Choroid plexus epithelial cell (primary cell): ENCODE measurements at regions not wholly inside any gene's neighbourhood (a gene's known extent, or its start where the extent isn't known, plus 50 kb on each side); places are given as distances from the start of the nearest gene placed in this dataset.

Source experiments
- DNase-seq: peaks from one replicate; pipeline ENCODE4 v3.0.0-alpha.2; 2010; ENCODE audit warnings: low read depth
- H3K4me3 ChIP-seq: 2 replicates; pipeline ENCODE4 v1.5.1; 2011; ENCODE audit warnings: low read depth, mild to moderate bottlenecking, control low read depth, low read length, moderate library complexity
- TF ChIP-seq, protein P1 (sequence below): conservative IDR thresholded peaks from 2 replicates; pipeline ENCODE4 v1.5.1; 2011; ENCODE audit warnings: low read depth, mild to moderate bottlenecking, control low read depth, inconsistent platforms, low read length, moderate library complexity

DNA sequence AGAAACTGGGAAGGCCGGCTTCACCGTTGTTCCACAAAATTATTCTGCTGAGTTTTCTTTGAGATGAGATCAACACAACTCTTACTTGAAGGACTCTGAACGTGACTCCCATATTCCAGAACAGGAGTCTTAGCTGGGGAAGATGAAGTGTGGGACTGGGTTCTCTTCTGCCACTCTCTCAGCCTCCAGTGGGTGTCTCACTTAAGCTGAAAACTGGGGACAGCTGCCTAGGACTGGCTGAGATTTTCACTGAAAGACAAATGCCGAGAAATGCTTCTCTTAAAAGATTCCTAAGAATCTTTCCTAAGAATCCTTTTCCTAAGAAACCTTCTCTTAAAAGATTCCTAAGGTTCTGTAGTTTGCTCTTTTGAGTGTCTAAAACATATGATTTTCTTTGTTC is 156.6 kb upstream of the LHCGR start:
- H3K4me3 ChIP-seq: no peak overlapping the region
- peak; percentile 18 for DNase-seq
- TF ChIP-seq, protein P1, sequence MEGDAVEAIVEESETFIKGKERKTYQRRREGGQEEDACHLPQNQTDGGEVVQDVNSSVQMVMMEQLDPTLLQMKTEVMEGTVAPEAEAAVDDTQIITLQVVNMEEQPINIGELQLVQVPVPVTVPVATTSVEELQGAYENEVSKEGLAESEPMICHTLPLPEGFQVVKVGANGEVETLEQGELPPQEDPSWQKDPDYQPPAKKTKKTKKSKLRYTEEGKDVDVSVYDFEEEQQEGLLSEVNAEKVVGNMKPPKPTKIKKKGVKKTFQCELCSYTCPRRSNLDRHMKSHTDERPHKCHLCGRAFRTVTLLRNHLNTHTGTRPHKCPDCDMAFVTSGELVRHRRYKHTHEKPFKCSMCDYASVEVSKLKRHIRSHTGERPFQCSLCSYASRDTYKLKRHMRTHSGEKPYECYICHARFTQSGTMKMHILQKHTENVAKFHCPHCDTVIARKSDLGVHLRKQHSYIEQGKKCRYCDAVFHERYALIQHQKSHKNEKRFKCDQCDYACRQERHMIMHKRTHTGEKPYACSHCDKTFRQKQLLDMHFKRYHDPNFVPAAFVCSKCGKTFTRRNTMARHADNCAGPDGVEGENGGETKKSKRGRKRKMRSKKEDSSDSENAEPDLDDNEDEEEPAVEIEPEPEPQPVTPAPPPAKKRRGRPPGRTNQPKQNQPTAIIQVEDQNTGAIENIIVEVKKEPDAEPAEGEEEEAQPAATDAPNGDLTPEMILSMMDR: peak; percentile 29

DNA sequence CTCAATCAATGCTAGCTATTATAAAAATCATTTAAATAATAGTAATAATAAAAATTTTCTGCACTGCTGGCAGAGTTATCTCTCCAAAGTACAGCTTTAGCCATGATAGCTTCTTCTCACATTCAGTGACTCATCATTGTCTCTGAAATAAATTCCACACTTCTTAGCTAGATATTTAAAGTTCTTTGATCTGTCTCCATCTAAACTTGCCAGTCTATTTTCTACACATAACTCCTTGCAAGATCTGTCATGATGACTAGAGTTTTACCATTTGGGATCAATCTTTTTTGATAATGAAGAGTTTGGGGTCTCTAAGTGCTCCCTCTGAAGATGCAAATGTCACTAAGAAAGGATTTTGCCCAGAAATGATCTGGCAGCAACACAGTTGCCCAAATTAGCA is 155.4 kb upstream of the LHCGR start:
- TF ChIP-seq, protein P1: no peak
- no peak overlapping the region for H3K4me3 ChIP-seq
- DNase-seq: no peak

DNA sequence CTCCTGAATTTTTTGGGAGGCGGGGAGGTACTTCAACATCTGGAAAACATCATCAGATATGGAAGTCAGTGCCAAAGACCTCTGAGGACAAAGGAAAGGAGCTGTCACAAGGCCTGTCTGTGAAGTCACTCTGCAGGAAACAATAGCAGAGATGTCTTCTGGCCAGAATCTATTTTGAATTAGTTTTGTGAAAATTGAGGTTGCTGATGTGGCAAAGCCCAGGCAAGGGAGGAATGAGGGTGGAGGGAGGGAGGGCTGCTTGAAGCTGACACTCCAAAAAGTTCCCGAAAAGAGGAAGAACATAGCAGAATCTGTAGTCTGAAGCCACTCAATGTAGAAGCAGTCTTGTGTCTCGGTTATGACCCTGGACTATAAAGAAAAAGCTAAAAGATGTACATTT is 151.1 kb upstream of the LHCGR start:
- TF ChIP-seq, protein P1: no peak
- no peak overlapping the region for H3K4me3 ChIP-seq
- no peak for DNase-seq

DNA sequence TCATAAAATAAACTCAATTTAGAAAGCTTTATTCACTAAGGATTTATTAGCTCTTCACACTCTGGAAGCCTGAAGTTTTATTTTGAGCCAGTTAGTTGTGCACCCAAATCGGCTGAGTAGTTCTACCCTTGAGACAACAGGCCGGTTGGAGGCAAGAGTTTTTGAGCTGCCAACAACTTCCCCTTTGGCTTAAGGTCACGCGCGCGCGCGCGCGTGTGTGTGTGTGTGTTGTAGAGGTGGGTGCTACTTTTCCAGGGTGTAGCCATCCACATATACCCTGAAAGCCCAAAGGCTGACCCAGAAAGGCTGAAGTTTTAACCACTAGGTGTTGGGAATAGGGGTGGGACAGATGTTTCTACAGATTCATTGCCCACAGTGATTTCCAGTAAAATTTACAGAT is 150.2 kb upstream of the LHCGR start:
- H3K4me3 ChIP-seq: no peak overlapping the region
- TF ChIP-seq, protein P1: no peak
- no peak for DNase-seq

DNA sequence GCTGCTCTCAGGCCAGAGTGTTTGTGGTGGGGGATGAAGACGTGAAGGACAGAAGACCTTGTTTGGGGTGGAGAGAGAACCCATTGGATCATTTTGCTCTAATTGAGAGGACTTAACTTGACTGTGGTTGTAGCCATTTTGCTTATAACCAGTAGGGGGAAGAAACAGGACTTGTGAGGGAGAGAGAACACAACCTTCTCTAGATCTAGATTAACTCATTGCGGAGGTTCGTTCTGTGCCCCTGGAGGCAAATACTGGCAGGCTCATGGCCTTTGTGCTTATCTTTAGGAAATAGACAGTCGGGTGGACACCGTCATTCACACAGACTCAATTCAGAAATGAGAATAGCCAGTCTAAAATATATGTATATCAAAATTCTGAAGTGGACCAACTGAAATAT is 147.0 kb upstream of the LHCGR start:
- TF ChIP-seq, protein P1: no peak
- H3K4me3 ChIP-seq: no peak overlapping the region
- DNase-seq: no peak

DNA sequence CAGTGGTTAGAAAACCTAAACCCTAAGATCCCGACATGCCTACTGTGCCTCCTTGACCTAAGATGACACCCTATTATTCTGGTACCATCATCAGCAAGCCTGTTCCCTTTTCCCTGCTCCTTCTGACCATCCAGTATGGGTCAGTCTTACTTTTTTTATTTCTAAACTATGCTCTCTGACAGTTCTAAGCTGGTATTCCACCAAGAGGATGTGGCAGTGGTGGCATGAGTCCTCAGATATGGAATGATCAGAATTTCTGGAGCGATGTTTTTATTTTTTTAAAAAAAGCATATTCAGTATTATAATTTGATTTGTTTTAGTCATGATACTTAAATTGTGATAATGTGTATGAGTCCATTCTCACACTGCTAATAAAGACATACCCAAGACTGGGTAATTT is 145.9 kb upstream of the LHCGR start:
- TF ChIP-seq, protein P1: no peak
- H3K4me3 ChIP-seq: no peak overlapping the region
- DNase-seq: no peak

DNA sequence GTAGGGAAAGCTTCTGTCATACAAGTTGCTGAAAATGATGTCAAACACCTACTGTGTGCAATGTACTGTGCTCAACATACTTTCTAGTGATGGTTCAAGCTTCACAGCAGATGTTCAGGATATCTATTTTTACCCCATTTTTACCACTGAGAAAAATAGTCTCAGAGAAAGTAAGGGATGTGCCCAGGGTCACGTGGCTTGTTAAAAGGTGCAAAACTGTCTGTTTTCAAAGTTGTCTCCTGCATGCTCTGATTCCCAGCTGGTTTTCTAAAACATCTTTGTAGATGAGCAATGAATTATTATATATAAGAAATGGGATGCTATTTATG is 145.5 kb upstream of the LHCGR start:
- no peak for DNase-seq

More for the DNA sequence above, 145.5 kb upstream of the LHCGR start:
- no peak overlapping the region for H3K4me3 ChIP-seq
- TF ChIP-seq, protein P1: no peak
